HepG2 (cell line): ENCODE measurements at regions not wholly inside any gene's neighbourhood (a gene's known extent, or its start where the extent isn't known, plus 50 kb on each side); places are given as distances from the start of the nearest gene placed in this dataset.

ENCODE experiments used
- CBX1 ChIP-seq: IDR thresholded peaks from one replicate; pipeline ENCODE4 v1.6.1; 2016; ENCODE audit warnings: antibody characterized with exemption, low read depth
- CHD2 ChIP-seq: IDR thresholded peaks from 2 replicates; pipeline ENCODE4 v1.6.1; 2011; ENCODE audit warnings: low read depth, low read length, improper control_type of control experiment
- SIN3A ChIP-seq: IDR thresholded peaks from 2 replicates; pipeline ENCODE4 v1.6.1; 2011; ENCODE audit warnings: low read depth, mild to moderate bottlenecking, control low read depth, low read length, borderline replicate concordance
- ZBTB7A ChIP-seq: sonication (generic); formaldehyde crosslinking; IDR thresholded peaks from 2 replicates; pipeline ENCODE4 v1.8.0; 2022; ENCODE audit warnings: mild to moderate bottlenecking, missing genetic modification reagents
- ZNF335 ChIP-seq: sonication (generic); formaldehyde crosslinking; IDR thresholded peaks from 2 replicates; pipeline ENCODE4 v1.4.0; 2020; ENCODE audit warnings: missing genetic modification reagents
- TF ChIP-seq, protein P1 (sequence below): sonication (generic); formaldehyde crosslinking; IDR thresholded peaks from 2 replicates; pipeline ENCODE4 v1.5.0; 2020; ENCODE audit warnings: missing genetic modification reagents

DNA sequence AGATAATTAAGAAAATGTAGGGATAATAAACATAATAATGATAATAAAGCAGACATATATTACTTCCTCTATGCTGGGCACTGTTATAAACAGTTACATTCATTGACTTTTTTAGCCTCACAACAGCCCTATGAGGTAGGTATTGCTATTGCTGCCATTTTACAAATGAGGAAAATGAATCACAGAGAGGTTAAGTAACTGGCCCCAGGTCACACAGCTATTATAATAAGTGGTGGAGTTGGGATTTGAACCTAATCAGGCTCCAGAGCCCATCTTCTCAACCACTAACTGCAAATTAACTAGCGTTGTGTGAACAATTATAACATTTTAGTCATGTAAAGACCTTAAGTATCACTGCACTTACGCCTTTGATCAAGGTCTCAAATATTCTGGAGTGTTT, 62.5 kb upstream of the PIK3CG start:
- TF ChIP-seq, protein P1, sequence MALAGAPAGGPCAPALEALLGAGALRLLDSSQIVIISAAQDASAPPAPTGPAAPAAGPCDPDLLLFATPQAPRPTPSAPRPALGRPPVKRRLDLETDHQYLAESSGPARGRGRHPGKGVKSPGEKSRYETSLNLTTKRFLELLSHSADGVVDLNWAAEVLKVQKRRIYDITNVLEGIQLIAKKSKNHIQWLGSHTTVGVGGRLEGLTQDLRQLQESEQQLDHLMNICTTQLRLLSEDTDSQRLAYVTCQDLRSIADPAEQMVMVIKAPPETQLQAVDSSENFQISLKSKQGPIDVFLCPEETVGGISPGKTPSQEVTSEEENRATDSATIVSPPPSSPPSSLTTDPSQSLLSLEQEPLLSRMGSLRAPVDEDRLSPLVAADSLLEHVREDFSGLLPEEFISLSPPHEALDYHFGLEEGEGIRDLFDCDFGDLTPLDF (CRISPR knock-in tag): no peak
- TF ChIP-seq CBX1: no peak
- TF ChIP-seq SIN3A: no peak
- no peak for TF ChIP-seq ZBTB7A (CRISPR knock-in tag)
- no peak for TF ChIP-seq CHD2
- no peak for TF ChIP-seq ZNF335
